Esophagus (tissue), 2 donors: ENCODE measurements at regions not wholly inside any gene's neighbourhood (a gene's known extent, or its start where the extent isn't known, plus 50 kb on each side); places are given as distances from the start of the nearest gene placed in this dataset.
"Not testable (repeated sequence)": the region's sequence is repeated elsewhere in the genome, so short reads cannot be mapped to it uniquely, and the experiment has no call there.

Experiments
- H3K27ac ChIP-seq, 2 donors: one replicate each; pipeline ENCODE4 v1.5.1; 2013; ENCODE audit warnings: low read depth in 2 of 2, mild to moderate bottlenecking in 2 of 2, inconsistent platforms in 1 of 2, low read length in 1 of 2, moderate library complexity in 1 of 2
- H3K27me3 ChIP-seq, 2 donors: one replicate each; pipeline ENCODE4 v1.6.1; 2013; ENCODE audit warnings: low read length in 2 of 2, control low read depth in 1 of 2, mild to moderate bottlenecking in 1 of 2; ENCODE audit not compliant: insufficient read depth in 2 of 2, control insufficient read depth in 1 of 2
- H3K36me3 ChIP-seq, 2 donors: one replicate each; pipeline ENCODE4 v1.6.1; 2013; ENCODE audit warnings: low read length in 1 of 2; ENCODE audit not compliant: control insufficient read depth in 2 of 2, insufficient read depth in 2 of 2
- H3K4me1 ChIP-seq, 2 donors: one replicate each; pipeline ENCODE4 v1.6.1; 2013; ENCODE audit warnings: low read length in 1 of 2; ENCODE audit not compliant: control insufficient read depth in 2 of 2, insufficient read depth in 2 of 2
- H3K4me3 ChIP-seq, 2 donors: one replicate each; pipeline ENCODE4 v1.5.1; 2013; ENCODE audit warnings: low read length in 2 of 2, mild to moderate bottlenecking in 2 of 2, low read depth in 1 of 2, moderate library complexity in 1 of 2
- H3K9me3 ChIP-seq, 2 donors: one replicate each; pipeline ENCODE4 v1.6.1; 2013; ENCODE audit warnings: mild to moderate bottlenecking in 2 of 2, low read depth in 1 of 2, low read length in 1 of 2, moderate library complexity in 1 of 2; ENCODE audit not compliant: control insufficient read depth in 2 of 2, insufficient read depth in 1 of 2
- WGBS, 2 donors: extraction: QIAGEN DNeasy Blood & Tissue Kit; methylation state at CpG; one replicate each; pipeline ENCODE4 v1.1.7; 2013; 5-methylcytosine and 5-hydroxymethylcytosine counted together
- donor health status: healthy with polysubstance abuse.
- donor health status: Bipolar disorder and iron deficiency.

GRCh38 chr3:21952856-21953255 lies 201.8 kb upstream of the ZNF385D start:
- Histone ChIP-seq H3K4me1 (no peaks in the 10 kb centered on the region), H3K27me3 (no peaks in the 10 kb centered on the region), H3K27ac (no peak overlapping the region), H3K9me3 (no peaks in the 10 kb centered on the region), H3K4me3 (no peak overlapping the region), H3K36me3 (no peaks in the 10 kb centered on the region)
- 70 to 78% methylated on average over 3 of the region's 3 CpGs for WGBS, 2 donors

DNA sequence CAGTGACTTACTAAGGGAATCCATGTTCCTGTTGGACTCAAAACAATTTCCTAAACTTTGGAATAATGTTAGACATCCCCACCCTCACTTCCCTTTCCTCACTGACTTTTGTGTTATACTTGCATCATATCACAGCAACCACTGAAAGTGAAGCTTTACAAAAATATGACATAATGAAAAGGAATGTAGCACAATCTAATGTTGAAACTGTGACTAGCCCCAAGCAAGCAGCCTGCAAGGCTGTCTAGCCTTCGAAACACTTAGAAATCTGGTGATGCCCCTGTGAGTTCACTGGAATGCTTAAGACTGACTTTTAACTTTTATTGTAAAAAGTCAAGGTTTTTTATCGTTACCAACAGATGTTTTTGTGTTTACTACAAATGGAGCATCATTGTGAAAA lies 203.7 kb upstream of the ZNF385D start:
- Histone ChIP-seq H3K4me3 (no peak overlapping the region), H3K27me3 (no peaks in the 10 kb centered on the region), H3K36me3 (no peaks in the 10 kb centered on the region), H3K4me1 (no peaks in the 10 kb centered on the region), H3K27ac (no peak overlapping the region), H3K9me3 (no peaks in the 10 kb centered on the region)
- 71 to 83% methylated on average over 2 of the region's 2 CpGs for WGBS, 2 donors

DNA sequence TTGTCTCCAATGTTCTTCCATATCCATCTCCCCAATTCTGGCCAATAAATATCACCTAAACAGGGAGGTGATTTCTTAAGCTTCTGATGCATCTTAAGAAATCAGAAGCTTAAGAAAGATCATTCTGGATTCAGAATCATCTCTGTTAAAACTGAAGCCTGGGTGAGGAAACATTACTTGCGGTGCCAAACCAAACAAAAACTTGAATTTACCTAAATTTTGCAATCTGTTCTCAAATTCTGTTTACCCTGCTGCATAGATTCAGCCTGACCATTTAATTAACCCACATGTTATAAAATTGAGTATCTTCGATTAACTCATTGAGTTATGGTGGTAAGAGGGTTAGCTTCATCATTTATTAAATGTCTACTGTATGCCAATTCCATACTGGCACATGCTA lies 204.4 kb upstream of the ZNF385D start:
- H3K9me3 ChIP-seq = no peaks in the 10 kb centered on the region

DNA sequence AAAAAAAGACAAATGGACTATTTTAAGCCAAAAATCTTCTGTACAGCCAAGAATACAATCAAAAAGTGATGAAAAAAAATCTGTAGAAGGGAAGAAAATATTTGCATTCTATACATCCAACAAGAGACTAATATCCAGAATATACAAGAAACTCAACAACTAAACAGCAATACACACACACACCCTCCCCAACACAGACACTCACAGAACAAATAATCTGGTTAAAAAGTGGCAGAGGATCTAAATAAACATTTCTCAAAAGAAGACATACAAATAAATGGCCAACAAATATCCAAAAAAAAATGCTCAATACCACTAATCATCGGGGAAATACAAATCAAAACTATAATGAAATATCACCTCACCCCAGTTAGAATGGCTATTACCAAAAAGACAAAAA lies 209.0 kb upstream of the ZNF385D start:
- H3K27ac ChIP-seq = no peak overlapping the region
- no peak overlapping the region for H3K4me3 ChIP-seq
- H3K4me1 ChIP-seq = no peaks in the 10 kb centered on the region

More for the DNA sequence above, 204.4 kb upstream of the ZNF385D start:
- Histone ChIP-seq H3K4me1 (no peaks in the 10 kb centered on the region), H3K27me3 (no peaks in the 10 kb centered on the region), H3K36me3 (no peaks in the 10 kb centered on the region), H3K4me3 (no peak overlapping the region), H3K27ac (no peak overlapping the region)
- 88 to 89% methylated on average over 2 of the region's 2 CpGs for WGBS, 2 donors

DNA sequence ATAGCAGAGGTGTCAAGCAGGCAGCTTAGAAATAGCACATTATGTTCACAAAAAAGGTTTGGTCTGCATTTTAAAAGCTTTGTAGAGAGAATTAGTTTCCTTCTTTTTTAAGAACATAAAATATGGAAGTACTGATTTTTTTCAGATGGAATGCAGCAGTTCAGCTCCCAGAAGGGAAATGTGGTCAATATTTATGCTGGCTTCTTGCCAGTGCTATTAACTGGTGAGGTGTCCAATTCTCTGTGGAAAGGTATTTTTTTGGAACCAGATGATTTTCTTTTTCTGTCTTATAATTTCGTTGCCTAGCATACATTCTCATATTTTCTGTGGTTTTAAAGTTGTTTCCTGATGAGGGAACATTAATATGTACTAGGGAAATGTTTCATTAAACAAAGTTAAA lies 211.4 kb upstream of the ZNF385D start:
- no peaks in the 10 kb centered on the region for H3K4me1 ChIP-seq
- WGBS, 2 donors = 7 to 18% methylated on average over 1 of the region's 1 CpG
- H3K36me3 ChIP-seq = no peaks in the 10 kb centered on the region
- no peak overlapping the region for H3K4me3 ChIP-seq
- no peaks in the 10 kb centered on the region for H3K9me3 ChIP-seq
- H3K27me3 ChIP-seq = no peaks in the 10 kb centered on the region
- no peak overlapping the region for H3K27ac ChIP-seq

More for the DNA sequence above, 209.0 kb upstream of the ZNF385D start:
- Histone ChIP-seq H3K27me3 (no peaks in the 10 kb centered on the region), H3K9me3 (no peaks in the 10 kb centered on the region), H3K36me3 (no peaks in the 10 kb centered on the region)
- 51 to 88% methylated on average over 1 of the region's 1 CpG for WGBS, 2 donors

- not testable (repeated sequence) for H3K27ac ChIP-seq, H3K4me1 ChIP-seq, H3K36me3 ChIP-seq, H3K9me3 ChIP-seq, H3K4me3 ChIP-seq, H3K27me3 ChIP-seq
- WGBS, 2 donors = 82 to 93% methylated on average over 8 of the region's 8 CpGs
Observed at GRCh38 chr3:21966457-21966856, 215.4 kb upstream of the ZNF385D start.

GRCh38 chr3:21979706-21980105 lies 228.7 kb upstream of the ZNF385D start:
- Histone ChIP-seq H3K27me3 (no peaks in the 10 kb centered on the region), H3K27ac (no peak overlapping the region), H3K36me3 (no peaks in the 10 kb centered on the region), H3K4me1 (no peaks in the 10 kb centered on the region), H3K9me3 (no peaks in the 10 kb centered on the region), H3K4me3 (no peak overlapping the region)
- WGBS, 2 donors = 90 to 91% methylated on average over 1 of the region's 1 CpG

DNA sequence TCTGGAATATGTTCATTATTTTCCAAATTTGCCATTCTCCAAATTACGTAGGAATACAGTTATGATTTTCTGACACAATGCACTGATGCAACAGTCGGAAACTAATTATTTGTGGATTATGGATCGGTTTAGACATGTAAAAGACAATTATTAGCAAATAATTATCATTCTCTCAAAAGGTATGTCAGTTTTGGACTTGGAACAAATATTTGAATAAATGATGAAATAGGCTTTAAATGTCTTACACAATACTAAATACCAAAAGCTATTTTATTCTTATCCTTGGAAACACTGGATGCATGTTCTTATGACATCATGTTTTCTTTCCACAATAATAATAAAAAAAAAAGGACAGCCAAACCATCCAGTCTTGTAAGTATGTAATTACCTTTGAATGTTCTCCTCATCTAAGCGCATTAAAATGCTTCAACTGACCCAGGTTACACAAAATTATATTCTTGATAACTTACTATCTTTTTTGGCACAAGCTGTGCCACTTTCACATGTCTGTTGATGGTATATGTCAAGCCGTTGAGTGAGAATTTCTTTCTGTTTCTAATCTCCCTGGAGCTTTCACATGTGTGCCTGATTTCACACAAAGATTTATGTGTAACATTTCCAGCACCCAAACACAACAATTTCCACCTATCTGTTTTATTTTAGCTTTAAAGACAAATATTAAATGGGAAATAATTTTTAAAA lies 238.5 kb upstream of the ZNF385D start:
- Histone ChIP-seq H3K36me3 (no peaks in the 10 kb centered on the region), H3K27ac (no peak overlapping the region), H3K4me3 (no peak overlapping the region), H3K9me3 (no peaks in the 10 kb centered on the region), H3K4me1 (no peaks in the 10 kb centered on the region), H3K27me3 (no peaks in the 10 kb centered on the region)
- WGBS, 2 donors = 74 to 75% methylated on average over 5 of the region's 5 CpGs

GRCh38 chr3:21991061-21991460 lies 240.1 kb upstream of the ZNF385D start:
- peaks cover 0 to 7% of the 10 kb centered on the region in 2 donors for H3K9me3 ChIP-seq
- WGBS, 2 donors = 50 to 52% methylated on average over 3 of the region's 3 CpGs
- H3K27ac ChIP-seq = no peak overlapping the region
- no peaks in the 10 kb centered on the region for H3K4me1 ChIP-seq
- H3K27me3 ChIP-seq = no peaks in the 10 kb centered on the region
- H3K36me3 ChIP-seq = no peaks in the 10 kb centered on the region
- H3K4me3 ChIP-seq = no peak overlapping the region

- H3K27ac ChIP-seq = no peak overlapping the region
Observed at GRCh38 chr3:21995079-21995607, 244.1 kb upstream of the ZNF385D start.

More at GRCh38 chr3:21995079-21995607, 244.1 kb upstream of the ZNF385D start:
- Histone ChIP-seq H3K4me3 (no peak overlapping the region), H3K36me3 (no peaks in the 10 kb centered on the region), H3K4me1 (no peaks in the 10 kb centered on the region), H3K9me3 (peaks cover 0 to 7% of the 10 kb centered on the region in 2 donors), H3K27me3 (no peaks in the 10 kb centered on the region)
- WGBS, 2 donors = 34 to 42% methylated on average over 2 of the region's 2 CpGs
